ENCODE measurements at regions not wholly inside any gene's neighbourhood (a gene's known extent, or its start where the extent isn't known, plus 50 kb on each side); places are given as distances from the start of the nearest gene placed in this dataset.

DNA sequence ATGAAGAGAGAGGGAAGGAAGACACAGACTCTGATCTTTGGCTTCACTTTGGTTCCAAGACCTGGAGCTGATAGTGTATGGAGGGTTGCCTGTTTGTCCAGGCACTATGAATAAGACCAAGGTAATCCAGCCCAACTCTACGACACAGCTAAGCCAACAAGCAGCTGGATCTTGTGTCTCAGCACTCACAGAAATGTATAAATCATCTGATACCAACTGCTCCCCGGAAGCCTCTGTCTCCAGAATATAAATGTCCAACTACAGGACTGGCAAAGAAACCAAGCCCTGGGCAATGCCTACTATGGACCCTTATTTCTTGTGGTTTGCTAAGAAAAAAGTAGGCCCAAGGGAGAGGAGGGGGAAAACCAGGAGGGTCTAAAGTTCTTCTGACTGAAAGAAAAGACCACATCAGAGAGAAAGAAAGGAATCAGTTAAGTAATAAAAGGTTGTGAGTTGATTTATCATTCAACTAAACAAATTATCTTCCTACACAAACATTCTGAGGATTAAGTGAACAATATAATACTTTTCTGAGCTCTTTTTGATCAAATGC is 204.0 kb downstream of the DAD1 start (continued):
- TF ChIP-seq, protein P1, sequence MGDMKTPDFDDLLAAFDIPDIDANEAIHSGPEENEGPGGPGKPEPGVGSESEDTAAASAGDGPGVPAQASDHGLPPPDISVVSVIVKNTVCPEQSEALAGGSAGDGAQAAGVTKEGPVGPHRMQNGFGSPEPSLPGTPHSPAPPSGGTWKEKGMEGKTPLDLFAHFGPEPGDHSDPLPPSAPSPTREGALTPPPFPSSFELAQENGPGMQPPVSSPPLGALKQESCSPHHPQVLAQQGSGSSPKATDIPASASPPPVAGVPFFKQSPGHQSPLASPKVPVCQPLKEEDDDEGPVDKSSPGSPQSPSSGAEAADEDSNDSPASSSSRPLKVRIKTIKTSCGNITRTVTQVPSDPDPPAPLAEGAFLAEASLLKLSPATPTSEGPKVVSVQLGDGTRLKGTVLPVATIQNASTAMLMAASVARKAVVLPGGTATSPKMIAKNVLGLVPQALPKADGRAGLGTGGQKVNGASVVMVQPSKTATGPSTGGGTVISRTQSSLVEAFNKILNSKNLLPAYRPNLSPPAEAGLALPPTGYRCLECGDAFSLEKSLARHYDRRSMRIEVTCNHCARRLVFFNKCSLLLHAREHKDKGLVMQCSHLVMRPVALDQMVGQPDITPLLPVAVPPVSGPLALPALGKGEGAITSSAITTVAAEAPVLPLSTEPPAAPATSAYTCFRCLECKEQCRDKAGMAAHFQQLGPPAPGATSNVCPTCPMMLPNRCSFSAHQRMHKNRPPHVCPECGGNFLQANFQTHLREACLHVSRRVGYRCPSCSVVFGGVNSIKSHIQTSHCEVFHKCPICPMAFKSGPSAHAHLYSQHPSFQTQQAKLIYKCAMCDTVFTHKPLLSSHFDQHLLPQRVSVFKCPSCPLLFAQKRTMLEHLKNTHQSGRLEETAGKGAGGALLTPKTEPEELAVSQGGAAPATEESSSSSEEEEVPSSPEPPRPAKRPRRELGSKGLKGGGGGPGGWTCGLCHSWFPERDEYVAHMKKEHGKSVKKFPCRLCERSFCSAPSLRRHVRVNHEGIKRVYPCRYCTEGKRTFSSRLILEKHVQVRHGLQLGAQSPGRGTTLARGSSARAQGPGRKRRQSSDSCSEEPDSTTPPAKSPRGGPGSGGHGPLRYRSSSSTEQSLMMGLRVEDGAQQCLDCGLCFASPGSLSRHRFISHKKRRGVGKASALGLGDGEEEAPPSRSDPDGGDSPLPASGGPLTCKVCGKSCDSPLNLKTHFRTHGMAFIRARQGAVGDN (IDR thresholded peaks at IDR 0.05), result peak; percentile 68
- TF ChIP-seq IKZF1 (conservative IDR thresholded peaks at IDR 0.05) (peak; percentile 33), TCF3 (IDR thresholded peaks at IDR 0.05; ENCODE audit: borderline replicate concordance, insufficient read depth, low read depth, low read length) (no peak), MEF2B (IDR thresholded peaks at IDR 0.05; ENCODE audit: partially characterized antibody, poor library complexity, severe bottlenecking) (peak; percentile 90), SRF (IDR thresholded peaks at IDR 0.05; ENCODE audit: low read depth in 2 of 2, low read length in 2 of 2) (no peak), ETV6 (conservative IDR thresholded peaks at IDR 0.05 in 1 of 2, IDR thresholded peaks at IDR 0.05 in 1 of 2; ENCODE audit: borderline replicate concordance in 1 of 2, low read depth in 1 of 2) (no peak), NFIC (IDR thresholded peaks at IDR 0.05; ENCODE audit: low read depth, low read length) (0 out of 2 replicates have a peak, but pooled peaks have one; percentile 60)
